Parathyroid adenoma (tissue), 2 donors: ENCODE measurements at regions not wholly inside any gene's neighbourhood (a gene's known extent, or its start where the extent isn't known, plus 50 kb on each side); places are given as distances from the start of the nearest gene placed in this dataset.

Experiments used
- H2AFZ ChIP-seq: fragments of 300-600 bp; sonication (generic); one replicate; pipeline ENCODE4 v1.7.0; 2017; ENCODE audit warnings: antibody characterized with exemption, mild to moderate bottlenecking
- H3K27ac ChIP-seq: fragments of 300-600 bp; sonication (generic); one replicate; pipeline ENCODE4 v1.7.0; 2017
- H3K27me3 ChIP-seq: fragments of 300-600 bp; sonication (generic); one replicate; pipeline ENCODE4 v1.7.0; 2017; ENCODE audit warnings: low read length; ENCODE audit not compliant: control insufficient read depth, insufficient read depth
- H3K36me3 ChIP-seq: fragments of 300-600 bp; sonication (generic); one replicate; pipeline ENCODE4 v1.7.0; 2017; ENCODE audit warnings: low read length; ENCODE audit not compliant: control insufficient read depth, insufficient read depth
- H3K4me1 ChIP-seq: fragments of 300-600 bp; sonication (generic); one replicate; pipeline ENCODE4 v1.7.0; 2017; ENCODE audit warnings: control low read depth
- H3K4me2 ChIP-seq: fragments of 300-600 bp; sonication (generic); one replicate; pipeline ENCODE4 v1.7.0; 2017; ENCODE audit warnings: low read length
- H3K4me3 ChIP-seq: fragments of 300-600 bp; sonication (generic); one replicate; pipeline ENCODE4 v1.7.0; 2017; ENCODE audit warnings: low read depth, low read length
- H3K79me2 ChIP-seq: fragments of 300-600 bp; sonication (generic); one replicate; pipeline ENCODE4 v1.7.0; 2017; ENCODE audit warnings: control low read depth
- H3K9ac ChIP-seq: fragments of 300-600 bp; sonication (generic); one replicate; pipeline ENCODE4 v1.7.0; 2017; ENCODE audit warnings: mild to moderate bottlenecking
- H3K9me3 ChIP-seq: fragments of 300-600 bp; sonication (generic); one replicate; pipeline ENCODE4 v1.7.0; 2017; ENCODE audit warnings: low read length; ENCODE audit not compliant: control insufficient read depth
- TF ChIP-seq, protein P1 (sequence below): fragments of 300-600 bp; sonication (generic); IDR thresholded peaks from one replicate; pipeline ENCODE4 v1.7.0; 2017; ENCODE audit warnings: antibody characterized with exemption, mild to moderate bottlenecking
- donor health status: primary hyperparathyroidism.

DNA sequence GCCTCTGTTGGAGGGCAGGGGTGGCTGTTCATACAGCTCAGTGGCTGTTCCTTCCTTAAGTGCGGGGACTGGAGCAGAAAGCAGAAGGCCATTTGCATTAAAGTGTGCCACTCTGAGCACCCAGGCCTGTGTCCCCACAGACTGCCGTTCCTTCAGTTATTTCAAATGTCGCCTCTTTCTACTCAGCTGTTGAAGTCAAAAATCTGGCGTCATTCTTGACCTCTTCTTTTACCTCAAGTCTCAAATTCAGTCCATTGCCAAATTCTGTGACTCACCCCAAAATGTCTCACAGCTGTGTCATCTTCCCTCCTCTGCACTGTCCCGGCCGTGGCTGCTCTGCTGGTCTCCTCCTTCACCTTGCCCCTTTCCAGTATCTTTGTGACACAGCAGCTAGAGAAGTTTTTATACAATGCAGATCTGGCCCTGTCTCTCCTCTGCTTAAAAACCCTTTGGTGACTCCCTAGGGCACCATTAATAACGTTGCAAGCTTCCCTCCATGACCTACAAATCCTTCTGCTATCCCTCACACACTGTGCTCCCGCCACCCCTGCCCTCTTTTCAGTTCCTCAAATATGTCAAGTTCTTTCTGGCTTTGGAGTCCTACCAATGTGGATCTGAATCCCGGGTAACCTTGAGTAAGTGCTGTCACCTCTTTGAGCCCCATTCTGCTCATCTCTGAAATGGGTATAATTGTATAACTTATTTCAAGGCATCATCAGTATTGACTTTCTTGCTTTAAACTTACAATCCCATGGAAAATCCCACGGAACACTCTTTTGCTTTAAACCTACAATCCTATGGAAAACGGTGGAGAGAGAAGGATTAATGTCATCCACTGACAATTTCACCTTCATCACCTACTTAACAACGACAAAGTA, 98.3 kb upstream of the BOD1 start:
- Histone ChIP-seq H3K4me2 (no peak overlapping the region), H3K9ac (no peak overlapping the region), H3K4me3 (no peak overlapping the region), H3K79me2 (no peaks in the 10 kb centered on the region), H3K27me3 (no peaks in the 10 kb centered on the region), H3K9me3 (no peaks in the 10 kb centered on the region), H3K27ac (no peak overlapping the region), H3K36me3 (no peaks in the 10 kb centered on the region), H2AFZ (no peak overlapping the region), H3K4me1 (peaks cover 2% of the 10 kb centered on the region)
- TF ChIP-seq, protein P1, sequence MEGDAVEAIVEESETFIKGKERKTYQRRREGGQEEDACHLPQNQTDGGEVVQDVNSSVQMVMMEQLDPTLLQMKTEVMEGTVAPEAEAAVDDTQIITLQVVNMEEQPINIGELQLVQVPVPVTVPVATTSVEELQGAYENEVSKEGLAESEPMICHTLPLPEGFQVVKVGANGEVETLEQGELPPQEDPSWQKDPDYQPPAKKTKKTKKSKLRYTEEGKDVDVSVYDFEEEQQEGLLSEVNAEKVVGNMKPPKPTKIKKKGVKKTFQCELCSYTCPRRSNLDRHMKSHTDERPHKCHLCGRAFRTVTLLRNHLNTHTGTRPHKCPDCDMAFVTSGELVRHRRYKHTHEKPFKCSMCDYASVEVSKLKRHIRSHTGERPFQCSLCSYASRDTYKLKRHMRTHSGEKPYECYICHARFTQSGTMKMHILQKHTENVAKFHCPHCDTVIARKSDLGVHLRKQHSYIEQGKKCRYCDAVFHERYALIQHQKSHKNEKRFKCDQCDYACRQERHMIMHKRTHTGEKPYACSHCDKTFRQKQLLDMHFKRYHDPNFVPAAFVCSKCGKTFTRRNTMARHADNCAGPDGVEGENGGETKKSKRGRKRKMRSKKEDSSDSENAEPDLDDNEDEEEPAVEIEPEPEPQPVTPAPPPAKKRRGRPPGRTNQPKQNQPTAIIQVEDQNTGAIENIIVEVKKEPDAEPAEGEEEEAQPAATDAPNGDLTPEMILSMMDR, result no peak

- H3K27ac ChIP-seq, result no peak overlapping the region
- TF ChIP-seq, protein P1, result no peak
- H3K4me1 ChIP-seq, result peaks cover 8% of the 10 kb centered on the region
- no peak overlapping the region for H3K9ac ChIP-seq
- no peaks in the 10 kb centered on the region for H3K36me3 ChIP-seq
- H3K9me3 ChIP-seq, result no peaks in the 10 kb centered on the region
- no peak overlapping the region for H2AFZ ChIP-seq
- H3K4me2 ChIP-seq, result no peak overlapping the region
- H3K27me3 ChIP-seq, result no peaks in the 10 kb centered on the region
- H3K4me3 ChIP-seq, result no peak overlapping the region
- no peaks in the 10 kb centered on the region for H3K79me2 ChIP-seq
These were observed 99.2 kb upstream of the BOD1 start for GRCh38 chr5:173715607-173716006.

GRCh38 chr5:173716058-173716682, 99.7 kb upstream of the BOD1 start:
- no peaks in the 10 kb centered on the region for H3K79me2 ChIP-seq
- no peaks in the 10 kb centered on the region for H3K27me3 ChIP-seq
- peak overlapping the region; percentile 45 for H2AFZ ChIP-seq
- no peaks in the 10 kb centered on the region for H3K9me3 ChIP-seq
- no peak overlapping the region for H3K27ac ChIP-seq
- H3K36me3 ChIP-seq, result no peaks in the 10 kb centered on the region
- TF ChIP-seq, protein P1, result no peak
- H3K4me1 ChIP-seq, result peaks cover 14% of the 10 kb centered on the region
- H3K4me2 ChIP-seq, result no peak overlapping the region
- no peak overlapping the region for H3K9ac ChIP-seq
- no peak overlapping the region for H3K4me3 ChIP-seq

DNA sequence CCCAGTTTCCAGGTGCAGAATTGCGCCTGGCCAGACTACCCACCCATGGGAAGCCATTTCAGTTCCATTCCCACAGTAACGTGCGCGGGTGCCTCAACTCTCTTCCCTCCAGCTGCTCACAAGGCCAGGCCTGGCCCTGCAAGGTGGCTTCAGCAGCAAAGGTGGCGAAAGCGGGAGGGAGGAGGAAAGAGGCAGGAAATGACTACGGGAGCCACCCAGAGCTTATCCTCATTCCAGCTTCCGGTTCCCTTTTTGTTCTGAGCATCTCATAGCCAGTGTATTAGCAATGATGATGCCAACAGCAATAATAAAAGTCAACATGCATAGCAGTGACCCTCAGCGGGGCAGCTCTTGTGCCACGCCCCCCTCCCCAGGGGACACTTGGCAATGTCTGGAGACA, 101.5 kb upstream of the BOD1 start:
- no peaks in the 10 kb centered on the region for H3K79me2 ChIP-seq
- H3K4me1 ChIP-seq, result peaks cover 25% of the 10 kb centered on the region
- H3K9ac ChIP-seq, result no peak overlapping the region
- H3K4me2 ChIP-seq, result no peak overlapping the region
- no peaks in the 10 kb centered on the region for H3K9me3 ChIP-seq
- TF ChIP-seq, protein P1, result no peak
- H3K27me3 ChIP-seq, result no peaks in the 10 kb centered on the region
- no peaks in the 10 kb centered on the region for H3K36me3 ChIP-seq
- no peak overlapping the region for H3K4me3 ChIP-seq
- no peak overlapping the region for H2AFZ ChIP-seq
- H3K27ac ChIP-seq, result no peak overlapping the region
